ENCODE measurements at regions not wholly inside any gene's neighbourhood (a gene's known extent, or its start where the extent isn't known, plus 50 kb on each side); places are given as distances from the start of the nearest gene placed in this dataset.

DNA sequence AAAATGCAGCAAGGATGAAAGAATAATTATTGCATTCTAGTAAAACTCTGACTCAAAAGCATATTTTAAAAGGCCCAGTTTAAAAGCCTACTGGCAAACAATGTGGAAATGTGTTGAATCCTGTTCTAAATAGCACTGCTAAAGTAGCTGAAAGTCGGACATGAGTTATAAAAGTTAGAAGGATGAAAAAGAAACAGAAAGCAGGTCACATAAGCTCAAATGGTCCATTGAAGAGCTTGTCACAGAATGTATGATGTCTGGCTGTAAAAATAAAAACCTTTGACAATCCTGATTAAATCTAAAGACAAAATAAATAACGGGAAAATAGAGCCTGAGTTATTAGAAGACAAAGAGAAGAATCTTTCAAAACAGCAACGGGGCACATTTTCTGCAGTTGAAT, 218.6 kb upstream of the UFL1 start:
- TF ChIP-seq, protein P1, sequence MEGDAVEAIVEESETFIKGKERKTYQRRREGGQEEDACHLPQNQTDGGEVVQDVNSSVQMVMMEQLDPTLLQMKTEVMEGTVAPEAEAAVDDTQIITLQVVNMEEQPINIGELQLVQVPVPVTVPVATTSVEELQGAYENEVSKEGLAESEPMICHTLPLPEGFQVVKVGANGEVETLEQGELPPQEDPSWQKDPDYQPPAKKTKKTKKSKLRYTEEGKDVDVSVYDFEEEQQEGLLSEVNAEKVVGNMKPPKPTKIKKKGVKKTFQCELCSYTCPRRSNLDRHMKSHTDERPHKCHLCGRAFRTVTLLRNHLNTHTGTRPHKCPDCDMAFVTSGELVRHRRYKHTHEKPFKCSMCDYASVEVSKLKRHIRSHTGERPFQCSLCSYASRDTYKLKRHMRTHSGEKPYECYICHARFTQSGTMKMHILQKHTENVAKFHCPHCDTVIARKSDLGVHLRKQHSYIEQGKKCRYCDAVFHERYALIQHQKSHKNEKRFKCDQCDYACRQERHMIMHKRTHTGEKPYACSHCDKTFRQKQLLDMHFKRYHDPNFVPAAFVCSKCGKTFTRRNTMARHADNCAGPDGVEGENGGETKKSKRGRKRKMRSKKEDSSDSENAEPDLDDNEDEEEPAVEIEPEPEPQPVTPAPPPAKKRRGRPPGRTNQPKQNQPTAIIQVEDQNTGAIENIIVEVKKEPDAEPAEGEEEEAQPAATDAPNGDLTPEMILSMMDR (IDR thresholded peaks at IDR 0.05; ENCODE audit: low read depth, low read length, missing control alignments), result no peak
- H3K4me3 ChIP-seq (ENCODE audit: low read depth, low read length), result no peak overlapping the region
- DNase-seq (ENCODE audit: low read depth), result no peak

DNA sequence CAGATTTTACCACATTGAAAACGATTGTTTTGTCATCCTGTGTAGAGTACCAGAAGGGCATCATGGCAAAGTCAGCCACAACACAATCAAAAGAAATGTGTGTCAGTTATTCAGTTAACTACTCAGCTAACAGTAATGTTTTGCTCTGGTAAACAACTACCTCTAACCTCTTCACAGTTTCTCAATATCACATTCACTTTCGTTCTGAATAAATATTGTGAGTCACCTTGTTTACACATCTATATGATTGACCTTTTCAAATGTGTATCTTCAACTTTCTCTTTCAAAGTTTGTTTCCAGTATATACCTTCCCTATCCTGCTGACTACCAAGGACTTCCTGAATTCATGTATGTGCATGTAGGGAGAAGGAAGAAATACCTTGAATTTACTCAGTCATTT, 216.6 kb upstream of the UFL1 start:
- no peak for DNase-seq (ENCODE audit: low read depth)
- no peak overlapping the region for H3K4me3 ChIP-seq (ENCODE audit: low read depth, low read length)
- TF ChIP-seq, protein P1 (IDR thresholded peaks at IDR 0.05; ENCODE audit: low read depth, low read length, missing control alignments), result no peak

DNA sequence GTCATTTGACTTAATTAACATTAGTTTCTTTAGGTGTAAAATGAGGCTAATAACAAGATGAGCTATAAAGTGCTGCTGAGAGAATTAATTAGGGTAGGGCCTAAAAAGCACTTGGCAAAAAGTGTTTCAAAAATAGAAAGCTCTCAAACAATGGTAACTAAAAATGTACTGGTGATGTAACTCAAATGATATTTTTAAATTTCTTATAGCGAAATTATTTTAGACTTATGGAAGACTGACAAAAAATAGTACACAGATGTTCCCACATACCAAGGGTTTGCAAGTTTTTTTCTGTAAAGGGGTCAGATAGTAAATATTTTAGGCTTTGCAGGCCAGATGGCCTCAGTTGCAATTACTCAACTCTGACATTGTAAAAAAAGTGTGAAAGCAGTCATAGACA, 190.7 kb upstream of the UFL1 start:
- TF ChIP-seq, protein P1 (IDR thresholded peaks at IDR 0.05; ENCODE audit: low read depth, low read length, missing control alignments), result no peak
- DNase-seq (ENCODE audit: low read depth), result no peak
- no peak overlapping the region for H3K4me3 ChIP-seq (ENCODE audit: low read depth, low read length)

DNA sequence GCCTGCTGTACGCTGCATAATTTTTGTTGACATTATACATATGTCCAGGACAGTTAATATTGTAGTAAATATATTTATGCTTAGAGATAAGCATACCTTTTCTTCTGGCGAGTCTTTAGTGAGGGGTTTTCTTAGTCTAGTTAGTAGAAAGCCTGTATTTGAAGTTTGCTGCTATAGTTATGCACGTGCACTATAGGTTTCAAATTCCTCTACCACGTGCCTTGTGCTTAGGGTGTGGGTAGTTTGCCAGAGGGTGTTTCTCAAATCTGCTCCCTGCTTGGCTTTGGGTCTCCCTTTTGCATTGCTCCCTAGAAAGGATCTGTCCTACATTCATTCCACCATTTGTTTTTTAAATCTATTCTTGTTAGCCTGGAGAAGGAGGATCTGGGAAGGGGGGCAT, 181.4 kb upstream of the UFL1 start:
- no peak for DNase-seq (ENCODE audit: low read depth)
- TF ChIP-seq, protein P1 (IDR thresholded peaks at IDR 0.05; ENCODE audit: low read depth, low read length, missing control alignments), result no peak

DNA sequence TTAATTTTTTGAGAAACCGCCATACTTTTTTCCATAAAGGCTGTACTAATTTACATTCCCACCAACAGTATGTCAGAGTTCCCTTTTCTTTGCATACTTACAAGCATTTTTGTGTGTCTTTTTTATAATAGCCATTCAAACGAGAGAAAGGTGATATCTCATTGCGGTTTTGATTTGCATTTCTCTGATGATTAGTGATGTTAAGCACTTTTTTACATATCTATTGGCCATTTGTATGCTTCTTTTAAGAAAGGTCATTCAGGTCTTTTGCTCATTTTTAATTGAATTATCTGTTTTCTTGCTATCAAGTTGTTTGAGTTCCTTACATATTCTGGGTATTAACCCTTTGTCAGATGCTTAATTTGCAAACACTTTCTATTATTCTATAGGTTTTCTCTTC, 176.1 kb upstream of the UFL1 start:
- no peak for DNase-seq (ENCODE audit: low read depth)
- TF ChIP-seq, protein P1 (IDR thresholded peaks at IDR 0.05; ENCODE audit: low read depth, low read length, missing control alignments), result no peak
- H3K4me3 ChIP-seq (ENCODE audit: low read depth, low read length), result no peak overlapping the region

More for the DNA sequence above, 181.4 kb upstream of the UFL1 start:
- H3K4me3 ChIP-seq (ENCODE audit: low read depth, low read length), result no peak overlapping the region

DNA sequence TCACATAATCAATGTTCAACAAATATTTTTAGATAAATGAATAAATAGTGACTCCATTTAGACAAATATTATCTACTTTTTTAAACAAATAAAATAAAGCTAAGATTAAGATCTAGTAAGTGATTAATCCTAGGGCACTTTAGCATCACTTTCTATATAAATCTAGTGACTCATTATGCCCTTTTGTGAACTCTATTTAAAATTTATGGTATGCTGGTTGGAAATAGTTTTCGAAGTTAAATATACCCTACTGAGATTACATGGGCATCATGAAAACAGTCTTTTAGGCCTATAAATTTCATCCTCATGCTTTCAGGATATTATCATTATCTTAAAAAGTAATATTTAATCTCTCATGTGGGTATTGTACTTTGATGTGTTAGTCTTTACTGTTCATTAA, 140.4 kb upstream of the UFL1 start:
- H3K4me3 ChIP-seq (ENCODE audit: low read depth, low read length), result no peak overlapping the region
- TF ChIP-seq, protein P1 (IDR thresholded peaks at IDR 0.05; ENCODE audit: low read depth, low read length, missing control alignments), result no peak
- no peak for DNase-seq (ENCODE audit: low read depth)

DNA sequence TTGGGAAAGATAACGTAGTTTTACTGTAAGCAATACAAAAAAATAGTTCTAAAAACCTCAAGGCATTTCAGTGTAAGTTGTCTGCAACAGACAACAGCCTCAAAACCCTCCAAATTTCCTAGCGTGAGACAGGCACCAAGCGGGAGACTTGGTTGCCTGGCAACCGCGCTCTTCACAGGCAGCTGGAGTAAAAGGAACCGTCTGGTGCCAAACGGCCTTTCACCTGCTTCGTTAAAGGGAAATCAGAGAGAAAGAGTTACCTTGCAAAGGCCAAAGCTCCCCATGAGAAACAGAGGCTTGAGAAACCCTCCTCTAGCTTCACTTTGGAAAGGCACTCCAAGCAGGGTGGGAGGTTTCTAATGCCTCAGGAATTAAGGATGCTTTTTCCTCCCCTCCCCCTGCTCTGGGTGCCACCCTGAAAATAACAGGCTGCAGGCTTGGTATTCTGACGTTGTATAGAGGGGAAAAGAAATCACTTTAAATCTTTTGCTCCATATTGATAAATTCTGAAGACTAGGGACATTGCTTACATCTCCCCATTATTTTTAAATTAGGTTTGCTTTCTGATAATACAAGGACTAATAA, 129.7 kb upstream of the UFL1 start:
- TF ChIP-seq, protein P1 (IDR thresholded peaks at IDR 0.05; ENCODE audit: low read depth, low read length, missing control alignments), result no peak
- no peak overlapping the region for H3K4me3 ChIP-seq (ENCODE audit: low read depth, low read length)
- no peak for DNase-seq (ENCODE audit: low read depth)

Data from GM12864 (cell line).